Sigmoid colon (tissue), 6 donors: ENCODE measurements at regions not wholly inside any gene's neighbourhood (a gene's known extent, or its start where the extent isn't known, plus 50 kb on each side); places are given as distances from the start of the nearest gene placed in this dataset.

ENCODE experiments used
- DNase-seq: peaks from one replicate; pipeline ENCODE4 v3.0.0-alpha.2; 2019
- H3K27ac ChIP-seq, 4 donors: fragments of 200-600 bp; sonication (generic); one replicate each; pipeline ENCODE4 v1.5.1; 2016 to 2019; ENCODE audit warnings: mild to moderate bottlenecking in 1 of 4
- H3K27me3 ChIP-seq, 3 donors: fragments of 200-600 bp; sonication (generic); one replicate each; pipeline ENCODE4 v1.5.1; 2019; ENCODE audit warnings: mild to moderate bottlenecking in 1 of 3
- H3K36me3 ChIP-seq, 4 donors: fragments of 200-600 bp; sonication (generic); one replicate each; pipeline ENCODE4 v1.5.1; 2016 to 2019
- H3K4me1 ChIP-seq, 4 donors: fragments of 200-600 bp; sonication (generic); one replicate each; pipeline ENCODE4 v1.5.1; 2017 to 2019
- H3K4me3 ChIP-seq, 4 donors: fragments of 200-600 bp; sonication (generic); one replicate each; pipeline ENCODE4 v1.5.1; 2017 to 2019; ENCODE audit warnings: mild to moderate bottlenecking in 2 of 4, moderate library complexity in 1 of 4
- H3K9me3 ChIP-seq, 4 donors: fragments of 200-600 bp in 3 of 4; sonication (generic) in 3 of 4; one replicate each; pipeline versions ENCODE4 v1.5.1 to v1.6.1; 2013 to 2019
- CTCF ChIP-seq, 4 experiments: fragments of 450-650 bp in 3 of 4; fragments of 200-600 bp in 1 of 4; IDR thresholded peaks; one replicate each; pipeline ENCODE4 v1.5.1; 2016 to 2019; ENCODE audit warnings: antibody characterized with exemption in 4 of 4, mild to moderate bottlenecking in 3 of 4, moderate library complexity in 2 of 4
- EP300 ChIP-seq, 4 donors: sonication (generic); formaldehyde crosslinking; IDR thresholded peaks; one replicate each; pipeline ENCODE4 v1.6.1; 2017; ENCODE audit warnings: antibody characterized with exemption in 4 of 4
- POLR2A ChIP-seq, 2 donors: fragments of 450-650 bp; IDR thresholded peaks; one replicate each; pipeline ENCODE4 v1.6.1; 2016; ENCODE audit warnings: antibody characterized with exemption in 2 of 2, mild to moderate bottlenecking in 2 of 2, moderate library complexity in 2 of 2
- POLR2AphosphoS5 ChIP-seq, 4 donors: sonication (generic); formaldehyde crosslinking; IDR thresholded peaks; one replicate each; pipeline ENCODE4 v1.6.1; 2017; ENCODE audit warnings: antibody characterized with exemption in 4 of 4
- WGBS, 2 donors: extraction: QIAGEN DNeasy Blood & Tissue Kit; methylation state at CpG; one replicate each; pipeline ENCODE4 v1.1.7; 2013; 5-methylcytosine and 5-hydroxymethylcytosine counted together
- intact Hi-C: fragments of 100-400 bp; cut with DNase I; formaldehyde crosslinking; loops from one replicate; pipeline ENCODE4 v1.15.1; 2023
- donor health status: healthy with polysubstance abuse.
- donor health status: healthy.

- intact Hi-C loops, result no loop called here
- 75 to 80% methylated on average over 5 of the region's 5 CpGs for WGBS, 2 donors
- no peaks in the 10 kb centered on the region for H3K27me3 ChIP-seq
These were observed 150.2 kb upstream of the FERD3L start for GRCh38 chr7:19295376-19295775.

GRCh38 chr7:19294619-19295018, 149.4 kb upstream of the FERD3L start:
- H3K36me3 ChIP-seq, result no peaks in the 10 kb centered on the region
- no peak for DNase-seq
- no peaks in the 10 kb centered on the region for H3K27me3 ChIP-seq
- no peak overlapping the region for H3K4me3 ChIP-seq
- intact Hi-C loops, result no loop called here
- no peaks in the 10 kb centered on the region for H3K4me1 ChIP-seq
- TF ChIP-seq CTCF (IDR thresholded peaks at IDR 0.05), result no peak
- no peak for TF ChIP-seq POLR2A (IDR thresholded peaks at IDR 0.05)
- no peak for TF ChIP-seq EP300 (IDR thresholded peaks at IDR 0.05)
- no peak for TF ChIP-seq POLR2AphosphoS5 (IDR thresholded peaks at IDR 0.05)
- no peak overlapping the region for H3K27ac ChIP-seq
- no peaks in the 10 kb centered on the region for H3K9me3 ChIP-seq
- 84 to 86% methylated on average over 5 of the region's 5 CpGs for WGBS, 2 donors

More at GRCh38 chr7:19295376-19295775, 150.2 kb upstream of the FERD3L start:
- no peak for DNase-seq
- Histone ChIP-seq H3K36me3 (no peaks in the 10 kb centered on the region), H3K27ac (no peak overlapping the region), H3K4me3 (no peak overlapping the region), H3K4me1 (no peaks in the 10 kb centered on the region), H3K9me3 (no peaks in the 10 kb centered on the region)
- TF ChIP-seq EP300 (IDR thresholded peaks at IDR 0.05), result no peak
- TF ChIP-seq POLR2AphosphoS5 (IDR thresholded peaks at IDR 0.05), result no peak
- TF ChIP-seq POLR2A (IDR thresholded peaks at IDR 0.05), result no peak
- no peak for TF ChIP-seq CTCF (IDR thresholded peaks at IDR 0.05)

DNA sequence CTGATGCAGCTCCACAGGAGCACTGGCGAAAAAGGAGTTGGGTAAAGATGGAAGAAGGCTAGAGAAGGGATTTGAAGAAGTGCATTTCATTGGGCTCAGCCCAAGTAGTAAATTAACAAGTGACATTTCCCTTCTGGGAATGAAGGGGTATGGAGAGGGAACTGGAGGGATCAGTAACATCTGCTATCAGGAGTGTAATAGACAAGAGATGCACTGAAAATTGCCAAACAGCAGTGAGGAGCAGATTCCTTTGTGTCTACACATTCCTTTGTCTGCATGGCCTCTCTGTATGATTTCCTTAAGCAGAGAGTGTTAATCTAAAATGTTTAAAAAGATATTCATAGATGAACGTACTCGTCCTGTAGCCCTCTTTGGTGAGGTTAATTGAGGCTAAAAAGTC, 148.2 kb upstream of the FERD3L start:
- WGBS, 2 donors, result 70 to 80% methylated on average over 3 of the region's 3 CpGs
- Histone ChIP-seq H3K27ac (no peak overlapping the region), H3K9me3 (no peaks in the 10 kb centered on the region), H3K4me1 (no peaks in the 10 kb centered on the region), H3K4me3 (no peak overlapping the region), H3K36me3 (no peaks in the 10 kb centered on the region), H3K27me3 (no peaks in the 10 kb centered on the region)
- TF ChIP-seq CTCF (IDR thresholded peaks at IDR 0.05) (no peak), EP300 (IDR thresholded peaks at IDR 0.05) (no peak), POLR2AphosphoS5 (IDR thresholded peaks at IDR 0.05) (no peak), POLR2A (IDR thresholded peaks at IDR 0.05) (no peak)
- intact Hi-C loops, result no loop called here
- DNase-seq, result no peak

- H3K4me1 ChIP-seq, result no peaks in the 10 kb centered on the region
- no peak overlapping the region for H3K4me3 ChIP-seq
- no peak for TF ChIP-seq POLR2A (IDR thresholded peaks at IDR 0.05)
- TF ChIP-seq EP300 (IDR thresholded peaks at IDR 0.05), result no peak
- TF ChIP-seq POLR2AphosphoS5 (IDR thresholded peaks at IDR 0.05), result no peak
- no peak for TF ChIP-seq CTCF (IDR thresholded peaks at IDR 0.05)
- intact Hi-C loops, result no loop called here
- H3K9me3 ChIP-seq, result no peaks in the 10 kb centered on the region
- no peak for DNase-seq
- H3K27me3 ChIP-seq, result no peaks in the 10 kb centered on the region
- H3K36me3 ChIP-seq, result no peaks in the 10 kb centered on the region
- H3K27ac ChIP-seq, result no peak overlapping the region
These were observed 145.7 kb upstream of the FERD3L start for GRCh38 chr7:19290968-19291367.

- no peak overlapping the region for H3K4me3 ChIP-seq
- DNase-seq, result no peak
- H3K27me3 ChIP-seq, result no peaks in the 10 kb centered on the region
- intact Hi-C loops, result no loop called here
- H3K4me1 ChIP-seq, result no peaks in the 10 kb centered on the region
- H3K27ac ChIP-seq, result no peak overlapping the region
- WGBS, 2 donors, result 95 to 99% methylated on average over 1 of the region's 1 CpG
- H3K36me3 ChIP-seq, result no peaks in the 10 kb centered on the region
- TF ChIP-seq POLR2AphosphoS5 (IDR thresholded peaks at IDR 0.05) (no peak), EP300 (IDR thresholded peaks at IDR 0.05) (no peak)
- H3K9me3 ChIP-seq, result no peaks in the 10 kb centered on the region
These were observed 144.8 kb upstream of the FERD3L start for GRCh38 chr7:19290066-19290465.
